Testis (tissue), 2 donors: ENCODE measurements at regions not wholly inside any gene's neighbourhood (a gene's known extent, or its start where the extent isn't known, plus 50 kb on each side); places are given as distances from the start of the nearest gene placed in this dataset.

Experiments used
- CTCF ChIP-seq, 3 experiments: fragments of 450-650 bp in 2 of 3; fragments of 200-600 bp in 1 of 3; sonication (generic) in 1 of 3; IDR thresholded peaks; one replicate each; pipeline ENCODE4 v1.5.1; 2016 to 2019; ENCODE audit warnings: antibody characterized with exemption in 3 of 3, mild to moderate bottlenecking in 2 of 3, moderate library complexity in 1 of 3
- POLR2A ChIP-seq: fragments of 450-650 bp; IDR thresholded peaks from one replicate; pipeline ENCODE4 v1.6.1; 2017; ENCODE audit warnings: antibody characterized with exemption, mild to moderate bottlenecking, moderate library complexity

- TF ChIP-seq CTCF (IDR thresholded peaks at IDR 0.05) (no peak), POLR2A (no peak)
Measured at GRCh38 chr5:167783145-167783817, 508.2 kb upstream of the WWC1 start.
